H1 (cell line): ENCODE measurements at regions not wholly inside any gene's neighbourhood (a gene's known extent, or its start where the extent isn't known, plus 50 kb on each side); places are given as distances from the start of the nearest gene placed in this dataset.

Experiments used
- CTCF ChIA-PET: fragments of 300-600 bp; sonication (Branson Sonifier 250); formaldehyde crosslinking; loops from one replicate; lab custom pipeline; 2021; ENCODE audit not compliant: partially characterized antibody; lab: Charles Lee
- POLR2A ChIA-PET: fragments of 300-600 bp; sonication (Branson Sonifier 250); formaldehyde crosslinking; loops from one replicate; lab custom pipeline; 2021; ENCODE audit warnings: inconsistent platforms; ENCODE audit not compliant: partially characterized antibody; lab: Charles Lee
- DNase-seq, 2 experiments: peaks; one replicate each; pipeline versions ENCODE4 v3.0.0 to v3.0.0-alpha.2; 2010 to 2022; ENCODE audit warnings: low spot score in 2 of 2, low read depth in 1 of 2, mixed read lengths in 1 of 2
- FAIRE-seq: peaks from 2 replicates; lab custom pipeline; 2011; peaks lifted over from hg19 to GRCh38; lab: Jason Lieb, UNC
- H2AFZ ChIP-seq: 2 replicates; pipeline ENCODE4 v1.8.1; 2012; ENCODE audit warnings: low read length, inconsistent platforms
- H2AK5ac ChIP-seq: 2 replicates; pipeline ENCODE4 v1.6.1; 2013; ENCODE audit warnings: low read depth, low read length
- H2BK120ac ChIP-seq: replicated peaks from 2 replicates; pipeline ENCODE3; 2013; ENCODE audit warnings: low read depth, low read length, inconsistent platforms
- H2BK12ac ChIP-seq: 2 replicates; pipeline ENCODE4 v1.6.1; 2013; ENCODE audit warnings: low read depth, low read length
- H2BK15ac ChIP-seq: 2 replicates; pipeline ENCODE4 v1.6.1; 2013; ENCODE audit warnings: low read length
- H2BK20ac ChIP-seq: 2 replicates; pipeline ENCODE4 v1.6.1; 2013; ENCODE audit warnings: low read length
- H2BK5ac ChIP-seq: 2 replicates; pipeline ENCODE4 v1.6.1; 2013; ENCODE audit warnings: low read depth, low read length
- H3K14ac ChIP-seq: 2 replicates; pipeline ENCODE4 v1.6.1; 2013; ENCODE audit warnings: inconsistent platforms; ENCODE audit not compliant: insufficient read length
- H3K18ac ChIP-seq: 2 replicates; pipeline ENCODE4 v1.6.1; 2013; ENCODE audit warnings: low read length; ENCODE audit errors: extremely low read depth
- H3K23ac ChIP-seq: 2 replicates; pipeline ENCODE4 v1.6.1; 2013; ENCODE audit warnings: inconsistent platforms; ENCODE audit not compliant: insufficient read length
- H3K23me2 ChIP-seq: 2 replicates; pipeline ENCODE4 v1.6.1; 2013; ENCODE audit warnings: low read depth, low read length
- H3K27ac ChIP-seq: 2 replicates; pipeline ENCODE4 v1.6.1; 2011; ENCODE audit warnings: low read depth, low read length, inconsistent platforms
- H3K27me3 ChIP-seq, 4 experiments: replicated peaks in 1 of 4; 1 replicate in 1 of 4; 2 replicates in 3 of 4; pipeline versions ENCODE4 v1.6.1 to v1.8.1; 2011 to 2013; ENCODE audit warnings: low read length in 3 of 4, mild to moderate bottlenecking in 3 of 4, inconsistent platforms in 2 of 4, mixed read lengths in 2 of 4, moderate library complexity in 1 of 4; ENCODE audit not compliant: control insufficient read depth in 3 of 4, insufficient read depth in 3 of 4; ENCODE audit errors: extremely low read depth in 1 of 4
- H3K36me3 ChIP-seq, 4 experiments: 2 replicates each; pipeline versions ENCODE4 v1.6.1 to v1.8.1; 2011 to 2013; ENCODE audit warnings: mild to moderate bottlenecking in 4 of 4, low read length in 3 of 4, moderate library complexity in 2 of 4, control low read depth in 1 of 4, inconsistent platforms in 1 of 4; ENCODE audit not compliant: insufficient read depth in 4 of 4, control insufficient read depth in 2 of 4
- H3K4ac ChIP-seq: replicated peaks from 2 replicates; pipeline ENCODE3; 2013; ENCODE audit warnings: low read length, low read depth, mixed read lengths, inconsistent platforms; ENCODE audit not compliant: insufficient read length
- H3K4me1 ChIP-seq, 4 experiments: replicated peaks in 1 of 4; 1 replicate in 1 of 4; 2 replicates in 3 of 4; pipeline versions ENCODE4 v1.6.1 to v1.8.1; 2011 to 2013; ENCODE audit warnings: low read length in 3 of 4, inconsistent platforms in 2 of 4, mixed read lengths in 1 of 4; ENCODE audit not compliant: insufficient read depth in 4 of 4, control insufficient read depth in 3 of 4
- H3K4me2 ChIP-seq, 2 experiments: 2 replicates each; pipeline versions ENCODE4 v1.6.1 to v1.8.1; 2011 to 2013; ENCODE audit warnings: low read depth in 2 of 2, low read length in 2 of 2, control low read depth in 1 of 2, inconsistent platforms in 1 of 2, mild to moderate bottlenecking in 1 of 2; ENCODE audit not compliant: insufficient read depth in 1 of 2
- H3K4me3 ChIP-seq, 4 experiments: fragments of 200-600, 300-600 bp in 1 of 4; sonication (generic), shearing (Covaris generic), sonication (Bioruptor Twin) in 1 of 4; 2 replicates each; pipeline versions ENCODE4 v1.5.1 to v1.8.1; 2011 to 2016; ENCODE audit warnings: low read length in 4 of 4, low read depth in 3 of 4, control low read depth in 2 of 4, inconsistent platforms in 2 of 4, mild to moderate bottlenecking in 2 of 4, mixed read lengths in 1 of 4, moderate library complexity in 1 of 4; ENCODE audit not compliant: insufficient read depth in 2 of 4; ENCODE audit errors: extremely low read depth in 1 of 4
- H3K56ac ChIP-seq: replicated peaks from 2 replicates; pipeline ENCODE3; 2013; ENCODE audit warnings: low read depth, mild to moderate bottlenecking, mixed read lengths, low read length, inconsistent platforms; ENCODE audit not compliant: insufficient read length
- H3K79me1 ChIP-seq: 2 replicates; pipeline ENCODE4 v1.6.1; 2013; ENCODE audit warnings: low read depth, low read length, control low read depth
- H3K79me2 ChIP-seq, 2 experiments: 2 replicates each; pipeline versions ENCODE4 v1.6.1 to v1.8.1; 2012 to 2013; ENCODE audit warnings: low read length in 2 of 2, mild to moderate bottlenecking in 2 of 2, inconsistent platforms in 1 of 2; ENCODE audit not compliant: insufficient read depth in 2 of 2, control insufficient read depth in 1 of 2
- H3K9ac ChIP-seq, 4 experiments: replicated peaks in 1 of 4; 1 replicate in 1 of 4; 2 replicates in 3 of 4; pipeline versions ENCODE4 v1.6.1 to v1.8.1; 2011 to 2013; ENCODE audit warnings: low read depth in 3 of 4, low read length in 3 of 4, control low read depth in 2 of 4, mild to moderate bottlenecking in 2 of 4, moderate library complexity in 2 of 4, inconsistent platforms in 1 of 4; ENCODE audit errors: extremely low read depth in 1 of 4
- H3K9me3 ChIP-seq, 2 experiments: 2 replicates each; pipeline versions ENCODE4 v1.6.1 to v1.8.1; 2012 to 2013; ENCODE audit warnings: mild to moderate bottlenecking in 2 of 2, moderate library complexity in 2 of 2, control low read depth in 1 of 2, inconsistent platforms in 1 of 2, low read depth in 1 of 2, low read length in 1 of 2, mixed read lengths in 1 of 2; ENCODE audit not compliant: insufficient read depth in 2 of 2
- H4K20me1 ChIP-seq, 2 experiments: replicated peaks in 1 of 2; 2 replicates each; pipeline versions ENCODE3 to v1.8.1; 2011 to 2013; ENCODE audit warnings: inconsistent platforms in 2 of 2, low read length in 2 of 2, mild to moderate bottlenecking in 1 of 2; ENCODE audit not compliant: insufficient read depth in 2 of 2, control insufficient read depth in 1 of 2
- H4K5ac ChIP-seq: 2 replicates; pipeline ENCODE4 v1.6.1; 2013; ENCODE audit warnings: low read length, low read depth, mixed read lengths, inconsistent platforms; ENCODE audit not compliant: insufficient read length
- H4K8ac ChIP-seq: 2 replicates; pipeline ENCODE4 v1.8.0; 2013; ENCODE audit warnings: mild to moderate bottlenecking, moderate library complexity, low read length, inconsistent platforms; ENCODE audit not compliant: insufficient read depth; ENCODE audit errors: extremely low read depth
- H4K91ac ChIP-seq: replicated peaks from 2 replicates; pipeline ENCODE3; 2013; ENCODE audit warnings: low read length, mixed read lengths, inconsistent platforms; ENCODE audit not compliant: insufficient read length
- MAFK ChIP-seq: IDR thresholded peaks from 2 replicates; pipeline ENCODE4 v1.6.1; 2012; ENCODE audit warnings: low read depth, mild to moderate bottlenecking, improper control_type of control experiment, low read length
- WGBS, 2 experiments: shearing (Covaris generic) in 1 of 2; methylation state at CpG; one replicate each; pipeline versions ENCODE4 v1.1.6 to v1.1.7; 2013 to 2015; ENCODE audit warnings: low lambda C conversion rate in 2 of 2, mixed read lengths in 2 of 2, inconsistent platforms in 1 of 2, low coverage in 1 of 2, missing lambda C conversion rate in 1 of 2; ENCODE audit not compliant: insufficient replicate concordance in 2 of 2, insufficient coverage in 1 of 2, insufficient read length in 1 of 2; ENCODE audit errors: extremely low coverage in 1 of 2, missing lambda C conversion rate in 1 of 2; 5-methylcytosine and 5-hydroxymethylcytosine counted together

DNA sequence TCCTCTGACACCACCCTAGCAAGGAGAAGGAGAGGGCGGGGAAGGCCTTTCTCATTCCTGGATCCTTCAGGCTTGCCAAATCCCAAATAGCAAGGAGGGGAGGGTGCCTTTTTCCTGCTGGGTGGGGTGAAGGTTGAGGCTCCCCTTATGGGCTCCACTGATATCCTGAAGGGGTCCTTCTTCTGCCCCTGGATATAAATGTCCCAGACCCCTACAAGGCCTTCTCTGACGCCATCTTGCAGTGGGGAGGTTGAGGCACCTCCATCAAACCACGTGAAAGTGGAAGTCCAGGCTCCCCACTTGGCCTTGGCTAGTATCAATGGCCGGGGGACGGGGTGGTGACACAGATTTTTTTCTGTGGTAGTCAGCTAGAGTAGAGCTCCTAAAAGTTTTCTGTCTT, 371.3 kb downstream of the GLRX3 start:
- no peak for FAIRE-seq
- H3K27ac ChIP-seq, result no peak overlapping the region
- no peak overlapping the region for H3K18ac ChIP-seq
- H4K20me1 ChIP-seq, result peaks cover 0 to 1% of the 10 kb centered on the region in 2 experiments
- no peaks in the 10 kb centered on the region for H3K36me3 ChIP-seq
- no peak for DNase-seq
- no peak overlapping the region for H3K23ac ChIP-seq
- H2BK12ac ChIP-seq, result no peak overlapping the region
- no peak overlapping the region for H3K14ac ChIP-seq
- no peaks in the 10 kb centered on the region for H3K4me1 ChIP-seq
- no peak overlapping the region for H3K9ac ChIP-seq
- no peaks in the 10 kb centered on the region for H3K79me2 ChIP-seq
- H4K5ac ChIP-seq, result no peak overlapping the region
- H3K4me2 ChIP-seq, result no peak overlapping the region
- H3K27me3 ChIP-seq, result no peaks in the 10 kb centered on the region
- no peak overlapping the region for H3K4me3 ChIP-seq
- H4K8ac ChIP-seq, result no peak overlapping the region
- no peak overlapping the region for H2BK120ac ChIP-seq
- ChIA-PET CTCF (no interaction called here), POLR2A (no interaction called here)
- H2BK15ac ChIP-seq, result no peak overlapping the region
- no peak overlapping the region for H2BK5ac ChIP-seq
- no peak for TF ChIP-seq MAFK
- H2AK5ac ChIP-seq, result no peak overlapping the region
- no peak overlapping the region for H2BK20ac ChIP-seq
- no peak overlapping the region for H2AFZ ChIP-seq
- H3K56ac ChIP-seq, result no peak overlapping the region
- no peak overlapping the region for H3K4ac ChIP-seq
- 61% methylated on average over 4 of the region's 5 CpGs; no CpG with 5 or more reads in 1 of the 2 experiments for WGBS, 2 experiments
- H3K9me3 ChIP-seq, result peaks cover 0 to 6% of the 10 kb centered on the region in 2 experiments; a peak in 2 of 4 replicates
- H3K23me2 ChIP-seq, result no peaks in the 10 kb centered on the region
- no peaks in the 10 kb centered on the region for H3K79me1 ChIP-seq
- H4K91ac ChIP-seq, result no peak overlapping the region
